ENCODE measurements at regions not wholly inside any gene's neighbourhood (a gene's known extent, or its start where the extent isn't known, plus 50 kb on each side); places are given as distances from the start of the nearest gene placed in this dataset.

GRCh38 chr5:156164306-156164705, 162.7 kb upstream of the SGCD start:
- TF ChIP-seq SMARCC2 (IDR thresholded peaks at IDR 0.05; ENCODE audit: low read depth) (no peak), POLR2AphosphoS5 (IDR thresholded peaks at IDR 0.05; ENCODE audit: control insufficient read depth, insufficient read depth, low read depth, low read length) (no peak), ZNF239 (CRISPR knock-in tag; IDR thresholded peaks at IDR 0.05) (no peak), CEBPB (tag; IDR thresholded peaks at IDR 0.05) (no peak), NR1H2 (CRISPR knock-in tag; IDR thresholded peaks at IDR 0.05) (no peak), SETDB1 (IDR thresholded peaks at IDR 0.05; ENCODE audit: low read length) (no peak), RCOR1 (IDR thresholded peaks at IDR 0.05; ENCODE audit: borderline replicate concordance in 1 of 2, low read depth in 2 of 2, low read length in 2 of 2) (no peak), BRD4 (IDR thresholded peaks at IDR 0.05) (no peak), KLF1 (tag; IDR thresholded peaks at IDR 0.05) (no peak), WHSC1 (IDR thresholded peaks at IDR 0.05; ENCODE audit: low read length) (no peak), SIRT6 (IDR thresholded peaks at IDR 0.05; ENCODE audit: low read depth, low read length) (no peak), GABPB2 (CRISPR knock-in tag; conservative IDR thresholded peaks at IDR 0.05) (no peak)
- TF ChIP-seq, protein P1, sequence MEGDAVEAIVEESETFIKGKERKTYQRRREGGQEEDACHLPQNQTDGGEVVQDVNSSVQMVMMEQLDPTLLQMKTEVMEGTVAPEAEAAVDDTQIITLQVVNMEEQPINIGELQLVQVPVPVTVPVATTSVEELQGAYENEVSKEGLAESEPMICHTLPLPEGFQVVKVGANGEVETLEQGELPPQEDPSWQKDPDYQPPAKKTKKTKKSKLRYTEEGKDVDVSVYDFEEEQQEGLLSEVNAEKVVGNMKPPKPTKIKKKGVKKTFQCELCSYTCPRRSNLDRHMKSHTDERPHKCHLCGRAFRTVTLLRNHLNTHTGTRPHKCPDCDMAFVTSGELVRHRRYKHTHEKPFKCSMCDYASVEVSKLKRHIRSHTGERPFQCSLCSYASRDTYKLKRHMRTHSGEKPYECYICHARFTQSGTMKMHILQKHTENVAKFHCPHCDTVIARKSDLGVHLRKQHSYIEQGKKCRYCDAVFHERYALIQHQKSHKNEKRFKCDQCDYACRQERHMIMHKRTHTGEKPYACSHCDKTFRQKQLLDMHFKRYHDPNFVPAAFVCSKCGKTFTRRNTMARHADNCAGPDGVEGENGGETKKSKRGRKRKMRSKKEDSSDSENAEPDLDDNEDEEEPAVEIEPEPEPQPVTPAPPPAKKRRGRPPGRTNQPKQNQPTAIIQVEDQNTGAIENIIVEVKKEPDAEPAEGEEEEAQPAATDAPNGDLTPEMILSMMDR (IDR thresholded peaks at IDR 0.05 in 2 of 3, conservative IDR thresholded peaks at IDR 0.05 in 1 of 3; ENCODE audit: insufficient read depth in 2 of 3, low read depth in 1 of 3, low read length in 3 of 3), result no peak
- TF ChIP-seq, protein P2, sequence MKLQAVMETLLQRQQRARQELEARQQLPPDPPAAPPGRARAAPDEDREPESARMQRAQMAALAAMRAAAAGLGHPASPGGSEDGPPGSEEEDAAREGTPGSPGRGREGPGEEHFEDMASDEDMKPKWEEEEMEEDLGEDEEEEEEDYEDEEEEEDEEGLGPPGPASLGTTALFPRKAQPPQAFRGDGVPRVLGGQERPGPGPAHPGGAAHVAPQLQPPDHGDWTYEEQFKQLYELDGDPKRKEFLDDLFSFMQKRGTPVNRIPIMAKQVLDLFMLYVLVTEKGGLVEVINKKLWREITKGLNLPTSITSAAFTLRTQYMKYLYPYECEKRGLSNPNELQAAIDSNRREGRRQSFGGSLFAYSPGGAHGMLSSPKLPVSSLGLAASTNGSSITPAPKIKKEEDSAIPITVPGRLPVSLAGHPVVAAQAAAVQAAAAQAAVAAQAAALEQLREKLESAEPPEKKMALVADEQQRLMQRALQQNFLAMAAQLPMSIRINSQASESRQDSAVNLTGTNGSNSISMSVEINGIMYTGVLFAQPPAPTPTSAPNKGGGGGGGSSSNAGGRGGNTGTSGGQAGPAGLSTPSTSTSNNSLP (IDR thresholded peaks at IDR 0.05; ENCODE audit: borderline replicate concordance, low read depth, low read length), result no peak
